GM23338 (cell line): ENCODE measurements at regions not wholly inside any gene's neighbourhood (a gene's known extent, or its start where the extent isn't known, plus 50 kb on each side); places are given as distances from the start of the nearest gene placed in this dataset.

ENCODE experiments used
- ATAC-seq: fragments of 200-7000 bp; cut with Tn5 transposase; 3 replicates; pipeline ENCODE4 v1.9.1; 2020
- DNase-seq: peaks from one replicate; pipeline ENCODE4 v3.0.0-alpha.2; 2015; ENCODE audit warnings: low spot score
- H2AFZ ChIP-seq: fragments of 200-600 bp; sonication (generic); 2 replicates; pipeline ENCODE4 v1.8.0; 2016; ENCODE audit warnings: antibody characterized with exemption, mild to moderate bottlenecking, moderate library complexity
- H3F3A ChIP-seq: fragments of 200-600 bp; sonication (generic); replicated peaks from 2 replicates; pipeline ENCODE4 v1.8.0; 2017; ENCODE audit warnings: antibody characterized with exemption, mixed run types, low read depth
- H3K27ac ChIP-seq: fragments of 200-600 bp; sonication (generic); 2 replicates; pipeline ENCODE4 v1.6.1; 2016; ENCODE audit warnings: low read depth
- H3K27me3 ChIP-seq: fragments of 200-600 bp; sonication (generic); 2 replicates; pipeline ENCODE4 v1.8.0; 2016; ENCODE audit warnings: mild to moderate bottlenecking, mixed run types, moderate library complexity; ENCODE audit not compliant: insufficient read depth
- H3K36me3 ChIP-seq: fragments of 200-600 bp; sonication (generic); 2 replicates; pipeline ENCODE4 v1.8.0; 2016; ENCODE audit warnings: mild to moderate bottlenecking; ENCODE audit not compliant: insufficient read depth
- H3K4me1 ChIP-seq: fragments of 200-600 bp; sonication (generic); 2 replicates; pipeline ENCODE4 v1.8.0; 2016; ENCODE audit warnings: mild to moderate bottlenecking, moderate library complexity; ENCODE audit not compliant: insufficient read depth
- H3K4me2 ChIP-seq: fragments of 200-600 bp; sonication (generic); 2 replicates; pipeline ENCODE4 v1.7.1; 2017; ENCODE audit warnings: mixed run types
- H3K4me3 ChIP-seq: fragments of 200-600 bp; sonication (generic); 2 replicates; pipeline ENCODE4 v1.6.1; 2016; ENCODE audit warnings: mixed run types
- H3K79me2 ChIP-seq: fragments of 200-600 bp; sonication (generic); replicated peaks from 2 replicates; pipeline ENCODE4 v1.8.0; 2017; ENCODE audit warnings: mild to moderate bottlenecking; ENCODE audit not compliant: insufficient read depth
- H3K9me2 ChIP-seq: fragments of 200-600 bp; sonication (generic); 2 replicates; pipeline ENCODE4 v1.8.0; 2017; ENCODE audit not compliant: insufficient read depth
- H4K20me1 ChIP-seq: fragments of 200-600 bp; sonication (generic); replicated peaks from 2 replicates; pipeline ENCODE4 v1.8.0; 2017; ENCODE audit warnings: mild to moderate bottlenecking; ENCODE audit not compliant: insufficient read depth
- H3K27ac Mint-ChIP-seq: 2 replicates; pipeline ENCODE4 v1.8.0; 2020; ENCODE audit warnings: inconsistent platforms, mild to moderate bottlenecking, moderate library complexity, mixed read lengths
- H3K27me3 Mint-ChIP-seq: 3 replicates; pipeline ENCODE4 v1.8.0; 2022; ENCODE audit warnings: low read depth, mild to moderate bottlenecking, moderate library complexity, mixed read lengths, inconsistent platforms; ENCODE audit not compliant: insufficient read depth, poor library complexity
- H3K36me3 Mint-ChIP-seq: 3 replicates; pipeline ENCODE4 v1.8.0; 2021; ENCODE audit warnings: low read depth, mild to moderate bottlenecking, inconsistent platforms, moderate library complexity, mixed read lengths
- H3K4me1 Mint-ChIP-seq: 3 replicates; pipeline ENCODE4 v1.8.0; 2020; ENCODE audit warnings: mild to moderate bottlenecking, inconsistent platforms, mixed read lengths
- H3K4me3 Mint-ChIP-seq: 3 replicates; pipeline ENCODE4 v1.8.0; 2021; ENCODE audit warnings: moderate library complexity, mild to moderate bottlenecking, inconsistent platforms, mixed read lengths
- H3K9me3 Mint-ChIP-seq: 3 replicates; pipeline ENCODE4 v1.8.0; 2020; ENCODE audit warnings: moderate library complexity, mild to moderate bottlenecking, inconsistent platforms, mixed read lengths
- CREB1 ChIP-seq: fragments of 250-450 bp; sonication (Bioruptor Pico); IDR thresholded peaks from 2 replicates; pipeline ENCODE4 v1.5.0; 2020; ENCODE audit warnings: low read depth, mild to moderate bottlenecking, moderate library complexity
- EZH2 ChIP-seq: fragments of 200-600 bp; sonication (generic); IDR thresholded peaks from one replicate; pipeline ENCODE4 v1.8.0; 2017; ENCODE audit warnings: antibody characterized with exemption, mild to moderate bottlenecking, low read depth; ENCODE audit not compliant: unreplicated experiment
- EZH2phosphoT487 ChIP-seq: fragments of 200-600 bp; sonication (generic); IDR thresholded peaks from one replicate; pipeline ENCODE4 v1.8.1; 2018; ENCODE audit warnings: antibody characterized with exemption; ENCODE audit not compliant: unreplicated experiment
- JUNB ChIP-seq: IDR thresholded peaks from one replicate; pipeline ENCODE4 v1.6.1; 2016; ENCODE audit warnings: antibody characterized with exemption; ENCODE audit not compliant: unreplicated experiment
- POLR2AphosphoS5 ChIP-seq: IDR thresholded peaks from 2 replicates; pipeline ENCODE4 v1.6.1; 2016; ENCODE audit warnings: antibody characterized with exemption, low read depth
- ZNF114 ChIP-seq: fragments of 250-450 bp; sonication (Bioruptor Pico); IDR thresholded peaks from 2 replicates; pipeline ENCODE4 v1.5.0; 2020; ENCODE audit warnings: mild to moderate bottlenecking, moderate library complexity
- TF ChIP-seq, protein P1 (sequence below): IDR thresholded peaks from one replicate; pipeline ENCODE4 v1.6.1; 2018; ENCODE audit warnings: antibody characterized with exemption; ENCODE audit not compliant: unreplicated experiment
- TF ChIP-seq, protein P2 (sequence below): fragments of 250-450 bp; sonication (Bioruptor Pico); IDR thresholded peaks from 2 replicates; pipeline ENCODE4 v1.5.0; 2020; ENCODE audit warnings: mild to moderate bottlenecking, moderate library complexity
- TF ChIP-seq, protein P3 (sequence below), 2 experiments: fragments of 200-600 bp in 1 of 2; sonication (generic) in 1 of 2; conservative IDR thresholded peaks; 2 replicates each; pipeline versions ENCODE4 v1.5.1 to v1.6.1; 2016 to 2017; ENCODE audit warnings: antibody characterized with exemption in 2 of 2, low read depth in 2 of 2, mild to moderate bottlenecking in 2 of 2, moderate library complexity in 1 of 2

DNA sequence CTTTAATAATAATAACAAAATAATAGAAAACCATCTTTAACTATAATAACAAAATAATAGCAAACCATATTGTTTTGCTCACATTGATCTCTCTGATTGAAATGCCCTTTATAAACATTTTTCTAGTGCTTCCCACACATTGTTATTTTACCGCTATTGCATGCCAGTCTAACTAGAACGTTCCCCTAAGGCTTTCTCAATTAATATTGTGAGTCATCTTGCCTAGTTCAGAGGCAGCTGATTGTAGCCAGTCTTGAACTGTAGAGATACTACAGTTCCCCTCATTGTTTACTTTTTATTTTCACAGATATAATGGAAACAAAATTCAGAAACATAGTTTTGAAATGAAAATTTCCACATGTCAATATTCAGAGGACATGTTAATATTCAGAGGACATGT lies 192.3 kb upstream of the ADGRL4 start:
- no peak for DNase-seq
- TF ChIP-seq ZNF114 (CRISPR knock-in tag): no peak
- no peak for TF ChIP-seq EZH2
- no peak for TF ChIP-seq CREB1 (CRISPR knock-in tag)
- no peak for TF ChIP-seq POLR2AphosphoS5
- TF ChIP-seq, protein P1, sequence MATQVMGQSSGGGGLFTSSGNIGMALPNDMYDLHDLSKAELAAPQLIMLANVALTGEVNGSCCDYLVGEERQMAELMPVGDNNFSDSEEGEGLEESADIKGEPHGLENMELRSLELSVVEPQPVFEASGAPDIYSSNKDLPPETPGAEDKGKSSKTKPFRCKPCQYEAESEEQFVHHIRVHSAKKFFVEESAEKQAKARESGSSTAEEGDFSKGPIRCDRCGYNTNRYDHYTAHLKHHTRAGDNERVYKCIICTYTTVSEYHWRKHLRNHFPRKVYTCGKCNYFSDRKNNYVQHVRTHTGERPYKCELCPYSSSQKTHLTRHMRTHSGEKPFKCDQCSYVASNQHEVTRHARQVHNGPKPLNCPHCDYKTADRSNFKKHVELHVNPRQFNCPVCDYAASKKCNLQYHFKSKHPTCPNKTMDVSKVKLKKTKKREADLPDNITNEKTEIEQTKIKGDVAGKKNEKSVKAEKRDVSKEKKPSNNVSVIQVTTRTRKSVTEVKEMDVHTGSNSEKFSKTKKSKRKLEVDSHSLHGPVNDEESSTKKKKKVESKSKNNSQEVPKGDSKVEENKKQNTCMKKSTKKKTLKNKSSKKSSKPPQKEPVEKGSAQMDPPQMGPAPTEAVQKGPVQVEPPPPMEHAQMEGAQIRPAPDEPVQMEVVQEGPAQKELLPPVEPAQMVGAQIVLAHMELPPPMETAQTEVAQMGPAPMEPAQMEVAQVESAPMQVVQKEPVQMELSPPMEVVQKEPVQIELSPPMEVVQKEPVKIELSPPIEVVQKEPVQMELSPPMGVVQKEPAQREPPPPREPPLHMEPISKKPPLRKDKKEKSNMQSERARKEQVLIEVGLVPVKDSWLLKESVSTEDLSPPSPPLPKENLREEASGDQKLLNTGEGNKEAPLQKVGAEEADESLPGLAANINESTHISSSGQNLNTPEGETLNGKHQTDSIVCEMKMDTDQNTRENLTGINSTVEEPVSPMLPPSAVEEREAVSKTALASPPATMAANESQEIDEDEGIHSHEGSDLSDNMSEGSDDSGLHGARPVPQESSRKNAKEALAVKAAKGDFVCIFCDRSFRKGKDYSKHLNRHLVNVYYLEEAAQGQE: no peak
- TF ChIP-seq, protein P2, sequence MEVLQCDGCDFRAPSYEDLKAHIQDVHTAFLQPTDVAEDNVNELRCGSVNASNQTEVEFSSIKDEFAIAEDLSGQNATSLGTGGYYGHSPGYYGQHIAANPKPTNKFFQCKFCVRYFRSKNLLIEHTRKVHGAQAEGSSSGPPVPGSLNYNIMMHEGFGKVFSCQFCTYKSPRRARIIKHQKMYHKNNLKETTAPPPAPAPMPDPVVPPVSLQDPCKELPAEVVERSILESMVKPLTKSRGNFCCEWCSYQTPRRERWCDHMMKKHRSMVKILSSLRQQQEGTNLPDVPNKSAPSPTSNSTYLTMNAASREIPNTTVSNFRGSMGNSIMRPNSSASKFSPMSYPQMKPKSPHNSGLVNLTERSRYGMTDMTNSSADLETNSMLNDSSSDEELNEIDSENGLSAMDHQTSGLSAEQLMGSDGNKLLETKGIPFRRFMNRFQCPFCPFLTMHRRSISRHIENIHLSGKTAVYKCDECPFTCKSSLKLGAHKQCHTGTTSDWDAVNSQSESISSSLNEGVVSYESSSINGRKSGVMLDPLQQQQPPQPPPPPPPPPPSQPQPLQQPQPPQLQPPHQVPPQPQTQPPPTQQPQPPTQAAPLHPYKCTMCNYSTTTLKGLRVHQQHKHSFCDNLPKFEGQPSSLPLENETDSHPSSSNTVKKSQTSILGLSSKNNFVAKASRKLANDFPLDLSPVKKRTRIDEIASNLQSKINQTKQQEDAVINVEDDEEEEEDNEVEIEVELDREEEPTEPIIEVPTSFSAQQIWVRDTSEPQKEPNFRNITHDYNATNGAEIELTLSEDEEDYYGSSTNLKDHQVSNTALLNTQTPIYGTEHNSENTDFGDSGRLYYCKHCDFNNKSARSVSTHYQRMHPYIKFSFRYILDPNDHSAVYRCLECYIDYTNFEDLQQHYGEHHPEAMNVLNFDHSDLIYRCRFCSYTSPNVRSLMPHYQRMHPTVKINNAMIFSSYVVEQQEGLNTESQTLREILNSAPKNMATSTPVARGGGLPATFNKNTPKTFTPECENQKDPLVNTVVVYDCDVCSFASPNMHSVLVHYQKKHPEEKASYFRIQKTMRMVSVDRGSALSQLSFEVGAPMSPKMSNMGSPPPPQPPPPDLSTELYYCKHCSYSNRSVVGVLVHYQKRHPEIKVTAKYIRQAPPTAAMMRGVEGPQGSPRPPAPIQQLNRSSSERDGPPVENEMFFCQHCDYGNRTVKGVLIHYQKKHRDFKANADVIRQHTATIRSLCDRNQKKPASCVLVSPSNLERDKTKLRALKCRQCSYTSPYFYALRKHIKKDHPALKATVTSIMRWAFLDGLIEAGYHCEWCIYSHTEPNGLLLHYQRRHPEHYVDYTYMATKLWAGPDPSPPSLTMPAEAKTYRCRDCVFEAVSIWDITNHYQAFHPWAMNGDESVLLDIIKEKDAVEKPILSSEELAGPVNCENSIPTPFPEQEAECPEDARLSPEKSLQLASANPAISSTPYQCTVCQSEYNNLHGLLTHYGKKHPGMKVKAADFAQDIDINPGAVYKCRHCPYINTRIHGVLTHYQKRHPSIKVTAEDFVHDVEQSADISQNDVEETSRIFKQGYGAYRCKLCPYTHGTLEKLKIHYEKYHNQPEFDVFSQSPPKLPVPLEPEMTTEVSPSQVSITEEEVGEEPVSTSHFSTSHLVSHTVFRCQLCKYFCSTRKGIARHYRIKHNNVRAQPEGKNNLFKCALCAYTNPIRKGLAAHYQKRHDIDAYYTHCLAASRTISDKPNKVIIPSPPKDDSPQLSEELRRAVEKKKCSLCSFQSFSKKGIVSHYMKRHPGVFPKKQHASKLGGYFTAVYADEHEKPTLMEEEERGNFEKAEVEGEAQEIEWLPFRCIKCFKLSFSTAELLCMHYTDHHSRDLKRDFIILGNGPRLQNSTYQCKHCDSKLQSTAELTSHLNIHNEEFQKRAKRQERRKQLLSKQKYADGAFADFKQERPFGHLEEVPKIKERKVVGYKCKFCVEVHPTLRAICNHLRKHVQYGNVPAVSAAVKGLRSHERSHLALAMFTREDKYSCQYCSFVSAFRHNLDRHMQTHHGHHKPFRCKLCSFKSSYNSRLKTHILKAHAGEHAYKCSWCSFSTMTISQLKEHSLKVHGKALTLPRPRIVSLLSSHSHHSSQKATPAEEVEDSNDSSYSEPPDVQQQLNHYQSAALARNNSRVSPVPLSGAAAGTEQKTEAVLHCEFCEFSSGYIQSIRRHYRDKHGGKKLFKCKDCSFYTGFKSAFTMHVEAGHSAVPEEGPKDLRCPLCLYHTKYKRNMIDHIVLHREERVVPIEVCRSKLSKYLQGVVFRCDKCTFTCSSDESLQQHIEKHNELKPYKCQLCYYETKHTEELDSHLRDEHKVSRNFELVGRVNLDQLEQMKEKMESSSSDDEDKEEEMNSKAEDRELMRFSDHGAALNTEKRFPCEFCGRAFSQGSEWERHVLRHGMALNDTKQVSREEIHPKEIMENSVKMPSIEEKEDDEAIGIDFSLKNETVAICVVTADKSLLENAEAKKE (CRISPR knock-in tag): no peak
- TF ChIP-seq JUNB: no peak
- no peak for TF ChIP-seq EZH2phosphoT487
- TF ChIP-seq, protein P3, sequence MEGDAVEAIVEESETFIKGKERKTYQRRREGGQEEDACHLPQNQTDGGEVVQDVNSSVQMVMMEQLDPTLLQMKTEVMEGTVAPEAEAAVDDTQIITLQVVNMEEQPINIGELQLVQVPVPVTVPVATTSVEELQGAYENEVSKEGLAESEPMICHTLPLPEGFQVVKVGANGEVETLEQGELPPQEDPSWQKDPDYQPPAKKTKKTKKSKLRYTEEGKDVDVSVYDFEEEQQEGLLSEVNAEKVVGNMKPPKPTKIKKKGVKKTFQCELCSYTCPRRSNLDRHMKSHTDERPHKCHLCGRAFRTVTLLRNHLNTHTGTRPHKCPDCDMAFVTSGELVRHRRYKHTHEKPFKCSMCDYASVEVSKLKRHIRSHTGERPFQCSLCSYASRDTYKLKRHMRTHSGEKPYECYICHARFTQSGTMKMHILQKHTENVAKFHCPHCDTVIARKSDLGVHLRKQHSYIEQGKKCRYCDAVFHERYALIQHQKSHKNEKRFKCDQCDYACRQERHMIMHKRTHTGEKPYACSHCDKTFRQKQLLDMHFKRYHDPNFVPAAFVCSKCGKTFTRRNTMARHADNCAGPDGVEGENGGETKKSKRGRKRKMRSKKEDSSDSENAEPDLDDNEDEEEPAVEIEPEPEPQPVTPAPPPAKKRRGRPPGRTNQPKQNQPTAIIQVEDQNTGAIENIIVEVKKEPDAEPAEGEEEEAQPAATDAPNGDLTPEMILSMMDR (conservative IDR thresholded peaks at IDR 0.05; ENCODE audit: low read depth in 2 of 2): no peak
- Mint-ChIP-seq H3K36me3 (no peaks in the 10 kb centered on the region), H3K27me3 (peaks cover 3% of the 10 kb centered on the region), H3K4me3 (no peak overlapping the region), H3K9me3 (no peaks in the 10 kb centered on the region), H3K27ac (no peak overlapping the region), H3K4me1 (peaks cover 2% of the 10 kb centered on the region; the same call in 1 of the 3 replicates)
- Histone ChIP-seq H3K4me1 (no peaks in the 10 kb centered on the region), H3K79me2 (no peaks in the 10 kb centered on the region), H3K27me3 (no peaks in the 10 kb centered on the region), H3K4me2 (no peak overlapping the region), H3F3A (no peaks in the 10 kb centered on the region), H4K20me1 (no peaks in the 10 kb centered on the region), H3K27ac (no peak overlapping the region), H3K36me3 (no peaks in the 10 kb centered on the region), H2AFZ (no peak overlapping the region), H3K4me3 (no peak overlapping the region), H3K9me2 (no peaks in the 10 kb centered on the region)
- ATAC-seq: no peak
